Endometrial microvascular endothelial cells (primary cell): ENCODE measurements at regions not wholly inside any gene's neighbourhood (a gene's known extent, or its start where the extent isn't known, plus 50 kb on each side); places are given as distances from the start of the nearest gene placed in this dataset.
"Not testable (repeated sequence)": the region's sequence is repeated elsewhere in the genome, so short reads cannot be mapped to it uniquely, and the experiment has no call there.

Experiments used
- in situ Hi-C: cut with HindIII; loops from 2 replicates; pipeline ENCODE4 v1.10.0; 2017; ENCODE audit warnings: low sequenced_read_pairs, low pct_unique_long_range_greater_than_20kb; ENCODE audit errors: inconsistent ontology term

DNA sequence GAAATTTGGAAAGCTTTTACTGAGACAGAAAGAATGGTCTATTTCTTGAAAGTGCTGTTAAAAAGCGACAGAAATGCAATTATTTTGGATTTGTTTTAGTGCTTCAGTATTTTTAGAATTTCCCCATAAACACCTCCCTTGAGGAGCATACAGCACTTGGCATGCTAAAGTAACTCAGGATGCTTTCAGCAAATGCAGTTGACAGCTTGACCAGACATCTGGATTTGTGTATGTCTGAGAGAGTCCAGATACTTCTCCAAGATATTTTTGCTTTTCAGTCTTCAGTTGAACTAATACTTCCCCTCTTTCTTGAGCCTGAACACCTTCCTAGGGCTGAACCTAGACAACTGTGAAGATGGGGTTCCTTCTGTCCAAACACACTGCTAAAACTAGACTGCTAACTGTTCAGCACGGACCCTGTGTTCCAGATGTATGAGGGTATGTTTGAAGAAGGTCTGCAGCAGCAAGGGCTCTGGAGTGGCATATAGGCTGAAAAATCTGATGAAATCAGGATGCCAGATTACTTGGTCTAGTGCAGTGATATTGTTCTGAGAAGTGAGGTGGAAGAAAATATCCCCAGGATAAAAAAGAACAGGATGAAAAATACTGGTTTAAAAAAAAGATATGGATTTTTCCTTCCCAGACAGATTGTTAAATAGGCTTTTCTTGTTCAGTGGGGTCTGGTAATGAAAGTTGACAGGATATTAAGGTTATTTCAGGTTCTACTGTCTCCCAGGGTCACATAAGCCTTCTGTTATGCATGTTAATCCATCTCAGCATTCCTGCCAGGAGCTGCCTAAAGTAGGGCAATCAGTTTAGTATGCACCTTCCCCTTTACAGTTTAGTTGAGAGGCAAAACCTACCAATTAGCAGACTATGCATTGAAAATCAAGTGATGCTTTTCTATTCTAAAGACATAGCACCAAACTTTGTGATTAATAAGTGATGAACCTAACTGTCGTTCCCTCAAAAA is 516.9 kb upstream of the TBL1XR1 start:
- in situ Hi-C loops, result no loop called here

DNA sequence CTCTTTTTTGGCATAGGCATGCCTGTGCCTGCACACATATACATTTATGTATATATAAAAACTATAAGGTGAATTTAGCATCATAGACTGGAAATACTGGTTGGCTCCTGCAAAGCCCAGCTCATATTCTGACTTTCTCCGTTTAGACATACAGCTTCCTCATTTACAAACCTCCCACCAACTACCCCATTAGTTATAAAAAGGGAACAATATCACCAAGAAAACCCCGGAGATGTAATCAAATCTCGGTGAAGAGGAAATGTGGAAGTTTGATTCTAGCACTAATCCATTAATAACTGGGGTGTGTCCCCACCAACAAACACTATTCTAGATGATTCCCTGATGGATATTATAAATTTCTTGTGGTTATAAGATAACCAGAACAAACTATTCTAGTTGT is 517.7 kb upstream of the TBL1XR1 start:
- in situ Hi-C loops, result no loop called here

DNA sequence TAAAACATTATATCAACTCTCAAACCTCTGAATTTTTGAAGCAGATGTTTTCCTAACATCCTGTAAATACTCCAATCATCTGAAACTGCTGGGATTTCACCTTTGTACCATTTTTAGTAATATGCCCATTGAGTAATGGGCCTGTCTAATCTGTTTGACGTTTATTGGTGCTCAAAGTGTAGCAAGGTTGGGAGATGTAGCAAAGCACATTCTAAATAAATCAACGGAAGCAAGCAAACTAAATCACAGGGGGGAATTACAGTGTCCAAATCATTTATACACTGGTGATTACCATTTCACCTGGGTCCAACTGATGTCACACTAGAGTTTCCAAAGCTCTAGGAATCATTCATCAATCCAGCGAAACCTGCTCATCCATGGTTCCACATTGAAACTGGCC is 518.7 kb upstream of the TBL1XR1 start:
- in situ Hi-C loops, result no loop called here

DNA sequence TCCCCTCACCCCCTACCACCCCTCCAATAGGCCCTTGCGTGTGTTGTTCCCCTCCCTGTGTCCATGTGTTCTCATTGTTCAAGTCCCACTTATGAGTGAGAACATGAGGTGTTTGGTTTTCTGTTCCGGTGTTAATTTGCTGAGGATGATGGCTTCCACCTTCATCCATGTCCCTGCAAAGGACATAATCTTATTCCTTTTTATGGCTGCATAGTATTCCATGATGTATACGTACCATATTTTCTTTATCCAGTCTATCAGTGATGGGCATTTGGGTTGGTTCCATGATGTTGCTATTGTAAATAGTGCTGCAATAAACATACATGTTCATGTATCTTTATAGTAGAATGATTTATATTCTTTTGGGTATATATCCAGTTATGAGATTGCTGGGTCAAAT is 523.6 kb upstream of the TBL1XR1 start:
- in situ Hi-C loops, result not testable (repeated sequence)

DNA sequence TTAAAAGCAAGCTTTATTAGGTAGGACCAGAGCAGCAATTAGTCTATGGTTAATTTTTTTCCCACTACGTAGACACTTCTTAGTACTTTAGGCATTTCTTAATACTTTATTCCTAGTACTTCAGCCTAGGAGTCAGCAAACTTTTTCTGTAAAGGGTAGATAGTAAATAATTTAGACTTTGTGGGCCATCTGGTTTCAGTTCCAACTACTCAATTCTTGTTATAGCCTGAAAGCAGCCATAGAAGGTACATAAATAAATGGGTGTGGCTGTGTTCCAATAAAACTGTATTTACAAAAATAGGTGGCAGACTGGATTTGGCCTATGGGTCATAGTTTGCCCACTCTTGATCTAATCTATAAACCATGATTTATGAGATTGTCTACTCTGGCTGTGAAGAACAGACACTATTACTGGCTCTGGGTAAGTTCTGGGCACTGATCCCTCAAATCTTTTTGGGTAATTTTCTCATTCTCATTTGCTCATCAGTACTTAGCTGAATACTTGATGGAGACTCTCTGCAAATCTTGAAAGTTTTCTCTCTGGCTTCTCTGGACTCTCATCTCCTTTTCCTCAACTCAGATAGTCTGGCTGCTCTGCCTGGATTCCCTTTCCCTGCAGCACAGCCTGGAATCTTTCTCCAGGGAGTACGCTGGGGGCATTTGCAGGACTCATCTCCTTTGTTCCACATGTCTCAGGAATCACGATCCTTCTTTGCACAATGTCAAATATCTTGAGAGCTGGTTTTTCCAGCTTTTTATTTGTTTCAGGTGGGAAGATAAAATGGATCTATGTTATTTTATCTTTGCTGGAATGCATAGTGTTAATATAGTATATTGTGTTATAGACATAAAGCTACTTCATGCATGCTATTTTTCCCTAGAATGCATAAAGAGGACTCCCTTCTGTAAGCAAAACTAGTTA is 524.8 kb upstream of the TBL1XR1 start:
- in situ Hi-C loops, result no loop called here

DNA sequence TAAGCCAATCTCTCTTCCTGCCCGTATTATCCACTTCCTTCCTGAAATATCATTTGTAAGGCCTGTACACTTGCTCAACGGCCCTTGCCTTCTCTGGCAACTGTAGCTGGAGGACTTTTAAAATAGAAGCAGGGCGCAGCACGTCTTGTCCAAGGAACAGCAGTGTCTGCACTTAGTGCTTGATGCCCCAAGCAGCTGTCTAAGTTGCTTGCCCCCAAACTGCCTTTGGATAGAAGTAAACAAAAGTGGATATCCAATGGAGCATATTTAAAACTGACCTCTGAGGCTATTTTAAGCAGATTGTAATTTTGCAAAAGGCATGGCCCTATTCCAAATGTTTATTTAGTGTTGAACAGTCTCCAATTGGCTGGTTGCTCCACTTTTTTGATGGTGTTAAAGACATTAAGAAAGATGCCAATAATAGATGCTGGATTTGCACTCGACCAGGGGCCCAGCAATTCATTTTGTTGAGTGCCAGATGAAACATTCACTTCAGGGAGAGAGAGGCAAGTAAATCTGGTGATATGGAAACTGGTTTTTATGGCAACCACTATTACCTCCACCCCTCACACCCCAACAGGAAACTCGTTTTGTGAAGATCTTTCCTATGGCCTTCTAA is 526.8 kb upstream of the TBL1XR1 start:
- in situ Hi-C loops, result no loop called here

DNA sequence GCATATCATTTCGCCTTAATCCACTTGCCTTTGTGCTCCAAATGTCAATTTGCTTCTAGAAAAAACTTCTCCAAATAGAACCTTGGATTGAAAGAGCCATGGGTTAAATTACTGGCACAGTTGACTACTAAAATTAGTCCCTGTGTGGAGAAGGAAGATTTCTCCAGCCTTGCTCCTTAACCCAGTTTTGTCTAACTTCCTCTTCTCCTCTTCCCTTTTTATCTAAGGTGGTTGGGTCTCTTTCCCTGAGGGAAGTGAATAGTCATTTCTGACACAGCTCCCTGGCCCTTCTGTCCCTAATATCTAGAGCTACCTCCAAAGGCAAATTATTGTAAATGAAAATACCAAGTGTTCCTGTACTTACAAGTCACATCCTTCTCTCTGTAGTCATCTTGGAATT is 527.9 kb upstream of the TBL1XR1 start:
- in situ Hi-C loops, result no loop called here

DNA sequence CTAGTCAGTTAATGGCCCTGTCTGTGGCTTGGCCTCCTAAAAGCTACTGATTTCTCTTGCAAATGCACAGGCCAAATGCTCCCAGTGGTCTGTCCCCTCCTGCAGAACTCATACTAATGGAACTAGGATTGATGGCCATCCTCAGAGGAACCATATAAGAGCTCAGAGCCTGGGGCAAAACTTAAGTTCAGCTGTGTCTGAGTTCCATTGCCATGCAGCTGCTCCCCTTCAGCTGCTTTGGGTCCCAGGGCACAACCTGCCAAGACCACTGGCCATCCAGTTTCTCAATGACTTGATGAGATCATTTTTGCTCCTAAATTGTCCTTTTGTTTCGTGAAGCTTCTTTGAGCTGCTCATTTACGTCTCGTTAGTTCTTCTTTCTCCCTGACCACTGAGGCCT is 529.5 kb upstream of the TBL1XR1 start:
- in situ Hi-C loops, result no loop called here

DNA sequence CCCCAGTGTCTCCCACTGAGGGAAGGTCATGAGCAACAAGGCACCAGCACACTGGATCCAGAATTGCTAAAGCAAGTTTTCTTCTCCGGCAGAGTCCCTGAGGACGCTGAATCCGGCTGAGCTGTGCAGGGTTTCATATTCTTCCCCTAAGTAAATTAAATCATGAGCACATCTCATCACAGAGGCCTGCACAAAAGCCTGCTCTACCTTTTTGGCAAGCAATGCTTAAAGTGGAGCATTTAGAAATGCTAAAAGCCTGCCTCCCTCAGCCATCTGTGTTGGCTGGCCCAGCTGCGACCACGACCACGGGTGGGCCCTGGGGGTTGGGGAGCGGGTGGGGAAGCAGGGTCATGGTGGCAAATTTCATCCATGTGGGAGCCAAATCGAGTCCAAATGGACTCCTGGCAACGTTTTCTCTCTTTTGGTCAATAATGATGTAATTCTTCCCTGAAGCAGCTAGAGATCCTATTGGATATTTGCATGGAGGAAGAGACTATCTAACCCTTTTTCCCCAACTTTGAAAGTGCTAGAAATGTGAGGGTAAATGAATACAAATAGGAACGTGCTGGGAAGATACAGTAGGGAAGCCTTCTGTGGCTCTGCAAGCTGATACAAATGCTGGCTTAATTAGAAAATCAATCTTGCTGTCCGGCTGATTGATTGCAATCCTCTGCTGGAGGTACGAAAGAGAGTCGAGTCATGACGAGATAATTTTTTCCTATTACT is 532.8 kb upstream of the TBL1XR1 start:
- in situ Hi-C loops, result no loop called here

DNA sequence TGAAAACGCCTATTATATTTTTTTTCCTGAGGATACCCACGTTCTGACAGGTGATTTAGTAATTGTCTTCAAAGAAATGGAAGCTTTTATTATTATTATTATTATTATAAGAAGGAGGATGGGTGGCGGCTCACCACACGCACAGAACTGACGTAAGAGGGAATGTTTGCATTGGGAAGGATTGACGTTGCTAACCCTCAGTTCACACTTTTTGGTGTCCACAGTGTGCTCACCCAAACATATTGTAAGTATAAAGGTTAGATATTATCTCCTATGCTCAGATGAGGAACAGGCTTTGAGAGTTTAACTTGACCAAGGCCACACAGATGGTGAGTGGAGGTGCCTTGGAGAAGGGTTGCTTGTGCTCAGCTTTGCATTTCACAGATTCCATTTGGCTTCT is 533.5 kb upstream of the TBL1XR1 start:
- in situ Hi-C loops, result no loop called here

DNA sequence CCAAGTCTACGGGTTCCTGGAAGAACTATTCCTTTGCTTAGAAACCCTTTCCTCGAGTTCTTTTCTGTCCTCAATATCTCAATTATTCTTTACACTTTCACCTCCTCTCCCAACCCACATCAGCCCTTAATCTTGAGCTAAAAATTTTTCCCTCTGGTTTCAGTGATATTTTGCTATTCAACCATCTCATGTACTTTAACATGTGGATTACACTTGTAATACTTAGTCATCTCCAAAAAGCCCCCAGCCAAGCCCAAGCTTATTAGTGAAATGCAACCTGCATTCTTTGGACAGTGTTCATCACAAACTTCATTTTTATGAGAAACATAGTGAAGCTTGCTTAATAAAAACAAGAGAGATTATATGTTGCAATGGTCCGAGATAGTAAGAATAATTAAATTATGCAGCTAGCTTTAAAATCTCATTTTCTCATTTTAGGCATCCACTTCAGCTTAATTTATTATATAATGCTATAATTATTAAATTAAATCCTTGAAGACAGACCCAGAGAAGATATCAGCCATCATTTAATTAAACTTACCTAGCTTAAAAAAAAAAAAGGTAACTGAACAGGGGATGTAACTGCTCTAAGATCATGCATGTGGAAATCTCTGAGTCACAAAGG is 534.5 kb upstream of the TBL1XR1 start:
- in situ Hi-C loops, result no loop called here

DNA sequence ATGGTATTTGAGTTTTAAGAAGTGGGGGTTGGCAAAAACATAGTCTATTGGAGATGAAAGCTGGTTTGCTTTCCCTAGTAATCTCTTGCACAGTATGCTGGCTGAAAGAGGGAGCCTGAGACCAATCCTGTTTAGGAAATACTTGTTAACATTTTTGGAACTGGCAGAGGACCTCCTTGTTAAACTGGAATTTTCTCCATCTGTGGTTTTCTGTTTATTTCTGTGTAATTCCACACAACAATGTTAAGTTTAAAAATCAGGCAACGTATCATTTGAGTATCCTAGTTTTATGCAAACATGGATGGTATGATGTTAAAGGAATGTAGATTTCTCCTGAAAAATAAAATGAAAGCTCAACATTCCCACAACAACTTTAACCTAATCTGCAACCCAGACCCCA is 536.0 kb upstream of the TBL1XR1 start:
- in situ Hi-C loops, result no loop called here

DNA sequence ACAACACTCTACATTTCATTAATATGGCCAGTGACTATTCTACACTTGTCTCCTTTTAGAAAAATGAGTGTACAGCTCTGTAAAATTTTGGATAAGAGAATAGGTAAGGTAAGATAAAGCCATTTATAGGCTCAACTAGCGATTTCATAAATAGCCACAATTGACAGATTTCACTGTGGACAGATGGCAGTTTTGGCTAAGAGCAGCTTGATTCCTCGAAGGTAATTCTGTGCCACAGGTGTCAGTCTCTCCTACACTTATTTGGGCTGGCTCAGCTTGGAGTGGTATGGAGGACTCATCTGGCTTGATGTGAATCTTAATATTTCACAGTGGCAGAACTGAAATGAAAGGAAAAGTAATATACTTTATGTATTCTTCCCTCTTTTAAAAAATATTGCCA is 536.7 kb upstream of the TBL1XR1 start:
- in situ Hi-C loops, result no loop called here

DNA sequence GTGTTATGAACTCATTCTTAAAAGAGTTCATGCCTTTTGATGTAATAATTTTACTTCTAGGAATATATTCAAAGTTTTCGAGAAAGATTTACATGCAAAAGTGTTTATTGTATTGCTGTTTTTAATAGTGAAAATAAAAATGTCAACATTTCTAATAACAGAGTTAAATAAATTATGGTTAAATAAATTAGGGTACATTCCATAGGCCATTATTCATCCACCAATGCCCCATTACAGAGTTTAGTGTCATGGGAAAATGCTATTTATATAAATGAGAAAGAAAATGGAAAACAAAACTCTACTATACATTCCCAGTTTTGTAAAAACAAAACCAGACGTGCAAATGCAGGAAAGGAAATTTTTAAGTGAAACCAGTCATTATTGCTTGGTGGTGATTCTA is 538.1 kb upstream of the TBL1XR1 start:
- in situ Hi-C loops, result no loop called here

DNA sequence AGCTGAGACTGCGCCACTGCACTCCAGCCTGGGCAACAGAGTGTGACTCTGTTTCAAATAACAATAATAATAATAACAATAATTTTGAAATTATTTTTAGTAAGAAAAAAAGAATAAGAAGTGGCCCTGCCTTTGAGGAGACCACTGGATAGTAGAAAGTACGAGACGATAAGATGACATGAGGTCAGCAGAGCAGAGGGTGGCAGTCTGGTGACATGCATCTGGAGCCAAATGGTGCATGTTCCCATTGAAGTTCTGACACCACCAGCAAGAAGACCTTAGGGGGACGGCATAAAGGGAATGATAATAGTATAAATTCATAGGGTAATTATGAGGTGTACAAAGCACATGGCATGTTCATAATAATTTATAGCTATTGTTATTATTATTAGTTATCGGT is 542.2 kb upstream of the TBL1XR1 start:
- in situ Hi-C loops, result no loop called here

DNA sequence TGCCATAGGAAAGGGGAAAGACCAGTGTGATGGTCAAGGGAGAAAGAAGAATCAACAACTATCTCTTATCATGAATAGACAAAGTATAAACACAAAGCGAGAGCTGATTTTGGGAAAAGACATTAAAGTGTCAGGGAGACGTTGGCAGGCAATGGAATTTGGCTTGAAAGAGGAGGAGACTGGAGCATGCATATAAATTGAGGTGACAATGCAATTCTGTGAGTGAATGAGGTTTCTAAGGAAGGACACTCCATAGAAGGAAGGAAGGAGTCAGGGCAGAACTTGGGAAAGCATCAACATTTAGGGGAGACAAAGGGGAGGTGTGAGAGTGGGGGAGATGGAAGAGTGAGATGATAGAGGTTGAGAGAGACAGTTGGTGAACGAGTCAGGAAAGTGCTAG is 543.0 kb upstream of the TBL1XR1 start:
- in situ Hi-C loops, result no loop called here

DNA sequence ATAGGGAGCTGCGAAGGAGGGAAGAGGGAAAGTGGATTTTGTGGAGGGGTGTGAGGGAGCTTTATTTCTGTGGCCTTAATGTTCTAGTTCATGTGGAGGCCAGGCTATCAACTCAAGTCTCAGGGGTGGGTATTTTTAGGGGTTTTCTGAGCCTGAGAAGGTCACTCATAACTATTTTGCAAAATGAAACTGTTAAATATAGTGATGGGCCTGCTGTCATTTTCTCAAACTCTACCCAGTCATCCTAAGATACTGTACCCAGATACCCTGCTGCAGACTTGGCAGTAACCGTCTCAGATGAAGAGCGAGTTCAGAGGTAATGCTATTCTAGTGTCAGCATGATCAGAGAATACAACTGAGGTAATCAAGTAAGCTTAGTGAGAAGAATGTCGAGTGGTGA is 545.0 kb upstream of the TBL1XR1 start:
- in situ Hi-C loops, result no loop called here

DNA sequence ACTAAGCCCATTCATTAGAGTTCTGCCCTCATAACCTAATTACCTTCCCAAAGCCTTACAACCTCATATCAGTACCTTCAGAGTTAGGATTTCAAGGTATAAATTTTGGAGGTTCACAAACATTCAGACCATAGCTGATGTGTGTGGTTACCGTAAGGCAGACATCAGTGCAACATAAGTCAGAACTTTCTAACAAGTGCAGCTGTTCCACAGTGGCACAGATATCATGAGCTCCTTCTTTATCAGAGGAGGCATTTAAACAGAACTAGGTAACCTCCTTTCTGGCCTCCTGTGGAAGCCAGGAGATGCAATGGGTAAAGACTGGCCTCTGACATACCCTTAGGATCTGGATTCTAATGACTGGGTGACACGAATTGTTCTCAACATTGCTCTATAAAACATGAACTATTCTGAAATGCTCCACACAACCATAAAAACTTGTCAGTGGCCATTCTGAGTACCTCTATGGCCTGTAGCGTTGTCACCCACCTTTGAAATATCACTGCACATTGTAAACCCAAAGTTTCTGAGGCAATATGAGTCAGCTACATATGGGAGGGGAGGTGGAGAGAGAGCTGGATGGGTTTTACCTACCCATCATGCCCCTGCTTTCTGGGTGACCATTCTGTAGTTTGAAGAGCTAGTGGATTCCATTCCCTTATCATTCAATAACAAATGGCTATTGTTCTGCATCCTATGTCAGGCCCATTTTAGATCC is 546.0 kb upstream of the TBL1XR1 start:
- in situ Hi-C loops, result no loop called here
